B cell (primary cell): ENCODE measurements at regions not wholly inside any gene's neighbourhood (a gene's known extent, or its start where the extent isn't known, plus 50 kb on each side); places are given as distances from the start of the nearest gene placed in this dataset.

ENCODE experiments used
- ATAC-seq: fragments of 200-7000 bp; cut with Tn5 transposase; one replicate; pipeline ENCODE4 v1.10.0; 2021; ENCODE audit warnings: low read depth, mild to moderate bottlenecking, moderate number of reproducible peaks, moderate library complexity
- CTCF ChIA-PET: fragments of 350-600 bp; sonication (Branson Sonifier 250); formaldehyde crosslinking; loops from one replicate; lab custom pipeline; 2021; ENCODE audit warnings: antibody characterized with exemption, inconsistent platforms; lab: Charles Lee
- POLR2A ChIA-PET: fragments of 350-600 bp; sonication (Branson Sonifier 250); formaldehyde crosslinking; loops from one replicate; lab custom pipeline; 2021; ENCODE audit warnings: antibody characterized with exemption; lab: Charles Lee
- DNase-seq: peaks from one replicate; pipeline ENCODE4 v3.0.0; 2013
- H2AFZ ChIP-seq: 2 replicates; pipeline ENCODE4 v1.6.1; 2012; ENCODE audit warnings: mild to moderate bottlenecking, low read depth, low read length; ENCODE audit not compliant: insufficient read depth, poor library complexity, severe bottlenecking
- H3K27ac ChIP-seq, 2 donors: 1 replicate in 1 of 2; 2 replicates in 1 of 2; pipeline ENCODE4 v1.5.1; 2012 to 2013; ENCODE audit warnings: low read length in 2 of 2, mild to moderate bottlenecking in 2 of 2, moderate library complexity in 1 of 2
- H3K27me3 ChIP-seq, 4 experiments: fragments of 200-600 bp in 1 of 4; sonication (generic) in 1 of 4; replicated peaks in 1 of 4; 1 replicate in 2 of 4; 2 replicates in 2 of 4; pipeline versions ENCODE4 v1.6.1 to v1.7.0; 2013 to 2016; ENCODE audit warnings: low read length in 3 of 4, mild to moderate bottlenecking in 2 of 4, mixed read lengths in 1 of 4, moderate library complexity in 1 of 4; ENCODE audit not compliant: insufficient read depth in 4 of 4, control insufficient read depth in 3 of 4; ENCODE audit errors: control extremely low read depth in 1 of 4
- H3K36me3 ChIP-seq, 2 experiments: replicated peaks in 1 of 2; 1 replicate in 1 of 2; 2 replicates in 1 of 2; pipeline versions ENCODE4 v1.6.1 to v1.7.1; 2013; ENCODE audit warnings: low read length in 1 of 2; ENCODE audit not compliant: insufficient read depth in 2 of 2, control insufficient read depth in 1 of 2; ENCODE audit errors: control extremely low read depth in 1 of 2, extremely low read depth in 1 of 2
- H3K4me1 ChIP-seq, 2 donors: fragments of 200-600 bp in 1 of 2; sonication (generic) in 1 of 2; 1 replicate in 1 of 2; 2 replicates in 1 of 2; pipeline versions ENCODE4 v1.5.1 to v1.6.1; 2013 to 2017; ENCODE audit warnings: low read length in 2 of 2; ENCODE audit not compliant: control insufficient read depth in 2 of 2, insufficient read depth in 2 of 2
- H3K4me2 ChIP-seq: replicated peaks from 2 replicates; pipeline ENCODE3; 2012; ENCODE audit warnings: mild to moderate bottlenecking, low read depth, low read length; ENCODE audit not compliant: poor library complexity, severe bottlenecking
- H3K4me3 ChIP-seq, 5 experiments: fragments of 200-600 bp in 1 of 5; sonication (generic) in 1 of 5; 1 replicate in 3 of 5; 2 replicates in 2 of 5; pipeline versions ENCODE4 v1.5.1 to v1.7.0; 2011 to 2016; ENCODE audit warnings: low read length in 4 of 5, mild to moderate bottlenecking in 4 of 5, low read depth in 2 of 5, control low read depth in 1 of 5, moderate library complexity in 1 of 5; ENCODE audit not compliant: insufficient read depth in 1 of 5; ENCODE audit errors: control extremely low read depth in 1 of 5, extremely low read depth in 1 of 5
- H3K79me2 ChIP-seq: fragments of 200-600 bp; sonication (generic); one replicate; pipeline ENCODE4 v1.6.0; 2016; ENCODE audit warnings: low read length; ENCODE audit not compliant: control insufficient read depth, insufficient read depth
- H3K9ac ChIP-seq: fragments of 200-600 bp; sonication (generic); 2 replicates; pipeline ENCODE4 v1.6.1; 2017; ENCODE audit warnings: mild to moderate bottlenecking, low read length, moderate library complexity
- H3K9me3 ChIP-seq, 3 donors: one replicate each; pipeline versions ENCODE4 v1.6.1 to v1.7.1; 2013; ENCODE audit warnings: low read length in 2 of 3; ENCODE audit not compliant: control insufficient read depth in 2 of 3, insufficient read depth in 1 of 3; ENCODE audit errors: control extremely low read depth in 1 of 3
- H4K20me1 ChIP-seq: 2 replicates; pipeline ENCODE4 v1.6.0; 2012; ENCODE audit warnings: mild to moderate bottlenecking, low read length; ENCODE audit not compliant: insufficient read depth, control insufficient read depth, poor library complexity, severe bottlenecking
- H3K27ac Mint-ChIP-seq: one replicate; pipeline ENCODE4 v1.8.0; 2021; ENCODE audit warnings: mixed read lengths
- H3K27me3 Mint-ChIP-seq: one replicate; pipeline ENCODE4 v1.8.0; 2021; ENCODE audit warnings: mixed read lengths
- H3K4me1 Mint-ChIP-seq: one replicate; pipeline ENCODE4 v1.8.0; 2021; ENCODE audit warnings: mixed read lengths
- H3K4me3 Mint-ChIP-seq: one replicate; pipeline ENCODE4 v1.8.0; 2021; ENCODE audit warnings: mixed read lengths
- H3K9me3 Mint-ChIP-seq: one replicate; pipeline ENCODE4 v1.8.0; 2022; ENCODE audit warnings: mixed read lengths; ENCODE audit not compliant: insufficient read depth
- EZH2 ChIP-seq: IDR thresholded peaks from 2 replicates; pipeline ENCODE4 v1.6.1; 2012; ENCODE audit warnings: borderline replicate concordance, low read depth, mild to moderate bottlenecking, moderate library complexity, low read length; ENCODE audit not compliant: insufficient read depth, poor library complexity, severe bottlenecking
- WGBS: methylation state at CpG from one replicate; pipeline ENCODE4 v1.1.5; 2013; ENCODE audit warnings: missing lambda C conversion rate; ENCODE audit not compliant: insufficient coverage; 5-methylcytosine and 5-hydroxymethylcytosine counted together
- intact Hi-C: fragments of 100-400 bp; cut with micrococcal nuclease; formaldehyde crosslinking; loops from one replicate; pipeline ENCODE4 v1.10.0; 2022
- TF ChIP-seq, protein P1 (sequence below): fragments of 200-600 bp; IDR thresholded peaks from one replicate; pipeline ENCODE4 v1.8.0; 2022; ENCODE audit warnings: antibody characterized with exemption, mild to moderate bottlenecking

DNA sequence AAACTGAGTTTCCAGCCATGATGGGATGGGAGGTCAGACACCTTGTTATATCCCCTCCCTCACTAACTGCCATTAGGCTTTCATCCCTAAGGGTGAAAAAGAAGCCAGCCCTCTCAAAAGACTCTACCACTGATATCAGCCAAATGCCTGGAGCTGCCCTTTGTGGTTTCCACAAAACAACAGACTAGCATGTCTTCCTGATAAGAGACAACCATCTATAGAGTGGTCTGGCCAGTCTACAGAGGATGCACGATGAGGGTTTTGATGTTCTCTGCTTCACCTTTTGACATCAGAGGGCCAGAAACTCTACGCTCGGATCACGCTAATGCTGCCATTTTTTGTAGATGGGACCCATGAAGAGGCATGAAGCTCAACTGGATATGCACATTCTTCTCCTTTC, 61.7 kb upstream of the ARHGAP18 start:
- ChIA-PET CTCF (no interaction called here), POLR2A (no interaction called here)
- H3K27me3 Mint-ChIP-seq = peaks cover 28% of the 10 kb centered on the region
- WGBS = 95% methylated on average over 4 of the region's 4 CpGs
- intact Hi-C loops = loop anchor here (10.0 kb wide), 2 partner anchors 93 to 163 kb away; partner anchors contain the start of gene TMEM244
- H3K79me2 ChIP-seq = no peaks in the 10 kb centered on the region
- ATAC-seq (no peak), DNase-seq (no peak)
- H3K4me3 ChIP-seq = no peak overlapping the region
- H3K27ac ChIP-seq = no peak overlapping the region
- H4K20me1 ChIP-seq = no peaks in the 10 kb centered on the region
- peaks cover 10 to 11% of the 10 kb centered on the region in 2 donors for H3K4me1 ChIP-seq
- peaks cover 0 to 16% (median 13%) of the 10 kb centered on the region in 4 experiments for H3K27me3 ChIP-seq
- no peaks in the 10 kb centered on the region for H3K9me3 ChIP-seq
- H3K4me3 Mint-ChIP-seq = no peak overlapping the region
- TF ChIP-seq, protein P1, sequence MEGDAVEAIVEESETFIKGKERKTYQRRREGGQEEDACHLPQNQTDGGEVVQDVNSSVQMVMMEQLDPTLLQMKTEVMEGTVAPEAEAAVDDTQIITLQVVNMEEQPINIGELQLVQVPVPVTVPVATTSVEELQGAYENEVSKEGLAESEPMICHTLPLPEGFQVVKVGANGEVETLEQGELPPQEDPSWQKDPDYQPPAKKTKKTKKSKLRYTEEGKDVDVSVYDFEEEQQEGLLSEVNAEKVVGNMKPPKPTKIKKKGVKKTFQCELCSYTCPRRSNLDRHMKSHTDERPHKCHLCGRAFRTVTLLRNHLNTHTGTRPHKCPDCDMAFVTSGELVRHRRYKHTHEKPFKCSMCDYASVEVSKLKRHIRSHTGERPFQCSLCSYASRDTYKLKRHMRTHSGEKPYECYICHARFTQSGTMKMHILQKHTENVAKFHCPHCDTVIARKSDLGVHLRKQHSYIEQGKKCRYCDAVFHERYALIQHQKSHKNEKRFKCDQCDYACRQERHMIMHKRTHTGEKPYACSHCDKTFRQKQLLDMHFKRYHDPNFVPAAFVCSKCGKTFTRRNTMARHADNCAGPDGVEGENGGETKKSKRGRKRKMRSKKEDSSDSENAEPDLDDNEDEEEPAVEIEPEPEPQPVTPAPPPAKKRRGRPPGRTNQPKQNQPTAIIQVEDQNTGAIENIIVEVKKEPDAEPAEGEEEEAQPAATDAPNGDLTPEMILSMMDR = no peak
- no peak for TF ChIP-seq EZH2
- H3K9ac ChIP-seq = no peak overlapping the region
- H2AFZ ChIP-seq = no peak overlapping the region
- H3K9me3 Mint-ChIP-seq = no peaks in the 10 kb centered on the region
- no peak overlapping the region for H3K4me2 ChIP-seq
- no peaks in the 10 kb centered on the region for H3K36me3 ChIP-seq
- no peak overlapping the region for H3K27ac Mint-ChIP-seq
- H3K4me1 Mint-ChIP-seq = peaks cover 12% of the 10 kb centered on the region

DNA sequence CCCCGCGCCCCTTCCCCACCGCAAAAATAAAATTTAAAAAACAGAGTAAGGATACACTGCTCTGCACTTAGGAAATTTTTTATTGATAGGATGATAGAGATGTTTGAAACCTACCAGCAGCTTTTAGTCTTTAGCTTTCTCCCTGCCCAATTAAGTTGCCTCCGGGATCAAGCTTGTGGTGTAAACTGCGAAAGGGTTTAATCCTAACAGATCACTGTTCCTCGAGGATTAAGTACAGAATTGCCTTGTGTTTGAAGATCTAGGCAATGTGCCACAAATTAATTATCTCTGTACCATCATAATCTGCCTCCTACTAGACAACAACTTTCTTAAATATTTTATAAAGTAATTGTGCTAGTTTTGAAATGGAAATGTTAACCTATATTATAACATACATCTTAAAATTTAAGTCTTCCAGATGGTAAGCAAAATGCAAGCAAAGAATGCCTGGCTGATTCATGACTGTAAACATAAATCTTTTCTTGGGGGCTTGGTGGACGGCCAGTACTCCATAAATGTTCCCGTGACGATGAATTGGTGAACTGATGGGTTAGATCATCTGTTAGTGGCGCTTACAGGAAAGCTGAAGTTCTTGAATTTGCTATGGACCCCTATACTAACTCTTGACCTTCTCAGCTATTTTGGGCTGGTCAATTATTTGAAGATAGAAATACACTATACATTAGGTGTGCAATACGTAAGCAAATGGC, 58.0 kb upstream of the ARHGAP18 start:
- Histone ChIP-seq H2AFZ (no peak overlapping the region), H3K4me3 (peak overlapping the region in 3 of 5 experiments; percentile 44 to 52 (median 51)), H3K36me3 (no peaks in the 10 kb centered on the region), H3K9me3 (no peaks in the 10 kb centered on the region), H3K27me3 (peaks cover 0 to 37% (median 32%) of the 10 kb centered on the region in 4 experiments), H4K20me1 (no peaks in the 10 kb centered on the region), H3K79me2 (no peaks in the 10 kb centered on the region), H3K27ac (no peak overlapping the region), H3K9ac (peak overlapping the region; percentile 58), H3K4me2 (peak overlapping the region; percentile 84), H3K4me1 (peaks cover 10 to 11% of the 10 kb centered on the region in 2 donors)
- CTCF ChIA-PET = interaction anchor here (1.2 to 1.3 kb wide), 3 partner anchors 8 to 253 kb away, joined by 3 to 5 read pairs (median 3); no protein-coding TSS in a partner anchor
- H3K4me3 Mint-ChIP-seq = peak overlapping the region; percentile 79
- DNase-seq (no peak), ATAC-seq (no peak)
- intact Hi-C loops = no loop called here
- H3K4me1 Mint-ChIP-seq = peaks cover 11% of the 10 kb centered on the region
- 100% methylated on average over 1 of the region's 11 CpGs for WGBS
- TF ChIP-seq EZH2 = no peak
- TF ChIP-seq, protein P1 = no peak
- peaks cover 53% of the 10 kb centered on the region for H3K27me3 Mint-ChIP-seq
- H3K27ac Mint-ChIP-seq = no peak overlapping the region
- no peaks in the 10 kb centered on the region for H3K9me3 Mint-ChIP-seq
- POLR2A ChIA-PET = no interaction called here
